Caco-2 (cell line): ENCODE measurements at regions not wholly inside any gene's neighbourhood (a gene's known extent, or its start where the extent isn't known, plus 50 kb on each side); places are given as distances from the start of the nearest gene placed in this dataset.
A peak's percentile ranks its signal among the peaks of the same experiment; 100 is the strongest.

ENCODE experiments used
- BruUV-seq: library from RNA; stranded (reverse); fragments of 400-500 nt; replicated peaks from 2 replicates; lab custom pipeline; 2021; lab: Mats Ljungman, UMichigan
- CTCF ChIA-PET: fragments of 300-600 bp; sonication (Branson Sonifier 250); formaldehyde crosslinking; loops from one replicate; lab custom pipeline; 2022; ENCODE audit warnings: antibody characterized with exemption; lab: Charles Lee
- POLR2A ChIA-PET: fragments of 300-600 bp; sonication (Branson Sonifier 250); formaldehyde crosslinking; loops from one replicate; lab custom pipeline; 2022; ENCODE audit warnings: antibody characterized with exemption; lab: Charles Lee
- DNase-seq, 2 experiments: peaks; one replicate each; pipeline versions ENCODE4 v3.0.0 to v3.0.0-alpha.2; 2020 to 2022
- H3K27me3 ChIP-seq: replicated peaks from 2 replicates; pipeline ENCODE4 v1.6.0; 2011; ENCODE audit warnings: low read length; ENCODE audit not compliant: control insufficient read depth, insufficient read depth
- H3K36me3 ChIP-seq: 2 replicates; pipeline ENCODE4 v1.5.1; 2011; ENCODE audit warnings: low read length; ENCODE audit not compliant: control insufficient read depth, insufficient read depth
- H3K4me1 ChIP-seq: fragments of 250-450 bp; sonication (Bioruptor Pico); 2 replicates; pipeline ENCODE4 v1.5.1; 2020; ENCODE audit warnings: mild to moderate bottlenecking
- H3K4me3 ChIP-seq: 2 replicates; pipeline ENCODE4 v1.5.1; 2011; ENCODE audit warnings: low read depth, mild to moderate bottlenecking, control low read depth, low read length
- H3K9me3 ChIP-seq: fragments of 250-450 bp; sonication (Bioruptor Pico); 2 replicates; pipeline ENCODE4 v1.5.1; 2020; ENCODE audit warnings: mild to moderate bottlenecking, moderate library complexity
- H3K27ac Mint-ChIP-seq: one replicate; pipeline ENCODE4 v1.8.0; 2022; ENCODE audit warnings: mixed read lengths; ENCODE audit not compliant: unreplicated experiment
- H3K27me3 Mint-ChIP-seq: one replicate; pipeline ENCODE4 v1.8.0; 2022; ENCODE audit warnings: mixed read lengths; ENCODE audit not compliant: insufficient read depth, unreplicated experiment
- H3K36me3 Mint-ChIP-seq: one replicate; pipeline ENCODE4 v1.8.0; 2022; ENCODE audit warnings: mild to moderate bottlenecking, mixed read lengths; ENCODE audit not compliant: insufficient read depth, unreplicated experiment
- H3K4me1 Mint-ChIP-seq: one replicate; pipeline ENCODE4 v1.8.0; 2022; ENCODE audit warnings: low read depth, mixed read lengths; ENCODE audit not compliant: unreplicated experiment
- H3K4me3 Mint-ChIP-seq: one replicate; pipeline ENCODE4 v1.8.0; 2022; ENCODE audit warnings: mild to moderate bottlenecking, moderate library complexity, mixed read lengths; ENCODE audit not compliant: unreplicated experiment
- H3K9me3 Mint-ChIP-seq: one replicate; pipeline ENCODE4 v1.8.0; 2022; ENCODE audit warnings: mixed read lengths; ENCODE audit not compliant: unreplicated experiment
- intact Hi-C: fragments of 100-400 bp; cut with micrococcal nuclease; formaldehyde crosslinking; loops from one replicate; pipeline ENCODE4 v1.10.0; 2022; ENCODE audit not compliant: unreplicated experiment
- TF ChIP-seq, protein P1 (sequence below), 2 experiments: fragments of 200-600 bp in 1 of 2; IDR thresholded peaks; 1 replicate in 1 of 2; 2 replicates in 1 of 2; pipeline versions ENCODE4 v1.5.1 to v1.8.0; 2011 to 2022; ENCODE audit warnings: antibody characterized with exemption in 1 of 2, control low read depth in 1 of 2, inconsistent platforms in 1 of 2, low read depth in 1 of 2, low read length in 1 of 2, mild to moderate bottlenecking in 1 of 2, moderate library complexity in 1 of 2; ENCODE audit not compliant: insufficient read depth in 1 of 2, severe bottlenecking in 1 of 2, unreplicated experiment in 1 of 2

DNA sequence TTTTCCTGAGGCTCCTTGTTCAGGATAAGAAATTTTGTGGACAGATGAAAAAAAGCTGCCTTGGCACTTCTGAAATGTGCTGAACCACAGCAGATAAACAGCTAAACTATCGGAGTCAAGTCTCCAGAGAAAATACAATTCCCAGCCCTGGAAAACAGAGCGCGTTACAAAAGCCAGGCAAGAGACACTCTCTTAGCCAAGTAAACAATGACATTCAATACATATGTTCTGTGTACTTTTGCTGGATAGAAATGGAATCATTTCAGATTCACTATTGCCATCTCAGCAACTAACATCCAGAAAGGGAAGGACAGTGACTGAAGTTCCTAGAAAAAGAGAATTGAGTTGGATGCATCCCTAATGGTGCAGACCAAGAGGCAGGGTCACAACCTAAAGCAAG is 196.8 kb upstream of the NRSN1 start:
- ChIA-PET POLR2A (no interaction called here), CTCF (no interaction called here)
- intact Hi-C loops: no loop called here
- H3K9me3 Mint-ChIP-seq: peaks cover 9% of the 10 kb centered on the region
- DNase-seq: no peak
- TF ChIP-seq, protein P1, sequence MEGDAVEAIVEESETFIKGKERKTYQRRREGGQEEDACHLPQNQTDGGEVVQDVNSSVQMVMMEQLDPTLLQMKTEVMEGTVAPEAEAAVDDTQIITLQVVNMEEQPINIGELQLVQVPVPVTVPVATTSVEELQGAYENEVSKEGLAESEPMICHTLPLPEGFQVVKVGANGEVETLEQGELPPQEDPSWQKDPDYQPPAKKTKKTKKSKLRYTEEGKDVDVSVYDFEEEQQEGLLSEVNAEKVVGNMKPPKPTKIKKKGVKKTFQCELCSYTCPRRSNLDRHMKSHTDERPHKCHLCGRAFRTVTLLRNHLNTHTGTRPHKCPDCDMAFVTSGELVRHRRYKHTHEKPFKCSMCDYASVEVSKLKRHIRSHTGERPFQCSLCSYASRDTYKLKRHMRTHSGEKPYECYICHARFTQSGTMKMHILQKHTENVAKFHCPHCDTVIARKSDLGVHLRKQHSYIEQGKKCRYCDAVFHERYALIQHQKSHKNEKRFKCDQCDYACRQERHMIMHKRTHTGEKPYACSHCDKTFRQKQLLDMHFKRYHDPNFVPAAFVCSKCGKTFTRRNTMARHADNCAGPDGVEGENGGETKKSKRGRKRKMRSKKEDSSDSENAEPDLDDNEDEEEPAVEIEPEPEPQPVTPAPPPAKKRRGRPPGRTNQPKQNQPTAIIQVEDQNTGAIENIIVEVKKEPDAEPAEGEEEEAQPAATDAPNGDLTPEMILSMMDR (IDR thresholded peaks at IDR 0.05; ENCODE audit: insufficient read depth in 1 of 2, low read depth in 1 of 2, low read length in 1 of 2, severe bottlenecking in 1 of 2, unreplicated experiment in 1 of 2): no peak
- peaks cover 5% of the 10 kb centered on the region for H3K27me3 Mint-ChIP-seq
- no peaks in the 10 kb centered on the region for H3K36me3 Mint-ChIP-seq
- no peak overlapping the region for H3K4me3 ChIP-seq
- no peak overlapping the region for H3K4me3 Mint-ChIP-seq
- H3K9me3 ChIP-seq: no peaks in the 10 kb centered on the region
- H3K4me1 ChIP-seq: no peaks in the 10 kb centered on the region
- BruUV-seq: no TSS peak
- no peaks in the 10 kb centered on the region for H3K36me3 ChIP-seq
- no peaks in the 10 kb centered on the region for H3K4me1 Mint-ChIP-seq
- no peaks in the 10 kb centered on the region for H3K27me3 ChIP-seq
- H3K27ac Mint-ChIP-seq: no peak overlapping the region

- H3K36me3 ChIP-seq: no peaks in the 10 kb centered on the region
- CTCF ChIA-PET: no interaction called here
- peak overlapping the region; percentile 45 for H3K27ac Mint-ChIP-seq
Observed at GRCh38 chr6:23940466-23940865, 185.5 kb upstream of the NRSN1 start.

GRCh38 chr6:23951691-23952090 is 174.3 kb upstream of the NRSN1 start:
- no peaks in the 10 kb centered on the region for H3K9me3 ChIP-seq
- ChIA-PET CTCF (no interaction called here), POLR2A (no interaction called here)
- Mint-ChIP-seq H3K36me3 (no peaks in the 10 kb centered on the region), H3K4me1 (no peaks in the 10 kb centered on the region), H3K27ac (no peak overlapping the region), H3K4me3 (no peak overlapping the region), H3K9me3 (no peaks in the 10 kb centered on the region), H3K27me3 (no peaks in the 10 kb centered on the region)
- no TSS peak for BruUV-seq
- DNase-seq: no peak
- TF ChIP-seq, protein P1 (IDR thresholded peaks at IDR 0.05; ENCODE audit: insufficient read depth in 1 of 2, low read depth in 1 of 2, low read length in 1 of 2, severe bottlenecking in 1 of 2, unreplicated experiment in 1 of 2): no peak
- H3K27me3 ChIP-seq: no peaks in the 10 kb centered on the region
- H3K4me1 ChIP-seq: no peaks in the 10 kb centered on the region
- no peaks in the 10 kb centered on the region for H3K36me3 ChIP-seq
- no peak overlapping the region for H3K4me3 ChIP-seq
- intact Hi-C loops: no loop called here

More at GRCh38 chr6:23940466-23940865, 185.5 kb upstream of the NRSN1 start:
- Histone ChIP-seq H3K27me3 (no peaks in the 10 kb centered on the region), H3K4me1 (peaks cover 11% of the 10 kb centered on the region; the same call in 1 of the 2 replicates), H3K4me3 (no peak overlapping the region), H3K9me3 (no peaks in the 10 kb centered on the region)
- Mint-ChIP-seq H3K36me3 (no peaks in the 10 kb centered on the region), H3K27me3 (no peaks in the 10 kb centered on the region), H3K9me3 (no peaks in the 10 kb centered on the region), H3K4me3 (no peak overlapping the region), H3K4me1 (peaks cover 17% of the 10 kb centered on the region)
- peak in 1 of 2 experiments; percentile 21 for DNase-seq
- intact Hi-C loops: no loop called here
- POLR2A ChIA-PET: no interaction called here
- TF ChIP-seq, protein P1 (IDR thresholded peaks at IDR 0.05; ENCODE audit: insufficient read depth in 1 of 2, low read depth in 1 of 2, low read length in 1 of 2, severe bottlenecking in 1 of 2, unreplicated experiment in 1 of 2): no peak
- no TSS peak for BruUV-seq
